GM19351 (cell line): ENCODE measurements at regions not wholly inside any gene's neighbourhood (a gene's known extent, or its start where the extent isn't known, plus 50 kb on each side); places are given as distances from the start of the nearest gene placed in this dataset.
"Not testable (repeated sequence)": the region's sequence is repeated elsewhere in the genome, so short reads cannot be mapped to it uniquely, and the experiment has no call there.

Experiments
- ATAC-seq: cut with Tn5 transposase; IDR thresholded peaks from one replicate; pipeline ENCODE4 v1.9.1; 2021; ENCODE audit warnings: mild to moderate bottlenecking, moderate library complexity; ENCODE audit not compliant: unreplicated experiment

- not testable (repeated sequence) for ATAC-seq
Measured at GRCh38 chr3:162599742-162600141, 1103.1 kb downstream of the OTOL1 start.

- ATAC-seq, result no peak
Measured at GRCh38 chr3:162601101-162601670, 1104.6 kb downstream of the OTOL1 start.

- no peak for ATAC-seq
Measured at GRCh38 chr3:162602619-162603018, 1106.0 kb downstream of the OTOL1 start.

GRCh38 chr3:162605651-162606204, 1109.1 kb downstream of the OTOL1 start:
- ATAC-seq, result no peak

- no peak for ATAC-seq
Measured at GRCh38 chr3:162610261-162610660, 1113.7 kb downstream of the OTOL1 start.

GRCh38 chr3:162612991-162613390, 1116.4 kb downstream of the OTOL1 start:
- ATAC-seq, result no peak

GRCh38 chr3:162626172-162626571, 1129.6 kb downstream of the OTOL1 start:
- ATAC-seq, result no peak

GRCh38 chr3:162628531-162628930, 1131.9 kb downstream of the OTOL1 start:
- no peak for ATAC-seq

- no peak for ATAC-seq
Measured at GRCh38 chr3:162629372-162629771, 1132.8 kb downstream of the OTOL1 start.

GRCh38 chr3:162632672-162633071, 1136.1 kb downstream of the OTOL1 start:
- ATAC-seq, result no peak

- not testable (repeated sequence) for ATAC-seq
Measured at GRCh38 chr3:162640208-162640607, 1143.6 kb downstream of the OTOL1 start.

- no peak for ATAC-seq
Measured at GRCh38 chr3:162641317-162641716, 1144.7 kb downstream of the OTOL1 start.

GRCh38 chr3:162641907-162642306, 1145.3 kb downstream of the OTOL1 start:
- ATAC-seq, result no peak

GRCh38 chr3:162643245-162643644, 1146.6 kb downstream of the OTOL1 start:
- no peak for ATAC-seq

- no peak for ATAC-seq
Measured at GRCh38 chr3:162647321-162647720, 1150.7 kb downstream of the OTOL1 start.

GRCh38 chr3:162658003-162658402, 1161.4 kb downstream of the OTOL1 start:
- ATAC-seq, result no peak

- ATAC-seq, result no peak
Measured at GRCh38 chr3:162665684-162666391, 1169.2 kb downstream of the OTOL1 start.

GRCh38 chr3:162666835-162667234, 1170.2 kb downstream of the OTOL1 start:
- no peak for ATAC-seq

GRCh38 chr3:162670181-162670580, 1173.6 kb downstream of the OTOL1 start:
- no peak for ATAC-seq

- ATAC-seq, result no peak
Measured at GRCh38 chr3:162677475-162677874, 1180.9 kb downstream of the OTOL1 start.

- no peak for ATAC-seq
Measured at GRCh38 chr3:162678941-162679340, 1182.3 kb downstream of the OTOL1 start.

GRCh38 chr3:162684260-162684659, 1187.7 kb downstream of the OTOL1 start:
- no peak for ATAC-seq
